Thyroid gland (tissue), 4 donors: ENCODE measurements at regions not wholly inside any gene's neighbourhood (a gene's known extent, or its start where the extent isn't known, plus 50 kb on each side); places are given as distances from the start of the nearest gene placed in this dataset.

Experiments used
- POLR2A ChIP-seq, 2 donors: fragments of 450-650 bp; IDR thresholded peaks; one replicate each; pipeline ENCODE4 v1.6.1; 2017; ENCODE audit warnings: antibody characterized with exemption in 2 of 2, mild to moderate bottlenecking in 2 of 2, moderate library complexity in 1 of 2
- TF ChIP-seq, protein P1 (sequence below), 6 experiments: fragments of 200-600 bp in 3 of 6; fragments of 450-650 bp in 3 of 6; sonication (generic) in 3 of 6; IDR thresholded peaks; one replicate each; pipeline ENCODE4 v1.5.1; 2016 to 2019; ENCODE audit warnings: antibody characterized with exemption in 6 of 6, mild to moderate bottlenecking in 2 of 6, inconsistent platforms in 1 of 6, moderate library complexity in 1 of 6

DNA sequence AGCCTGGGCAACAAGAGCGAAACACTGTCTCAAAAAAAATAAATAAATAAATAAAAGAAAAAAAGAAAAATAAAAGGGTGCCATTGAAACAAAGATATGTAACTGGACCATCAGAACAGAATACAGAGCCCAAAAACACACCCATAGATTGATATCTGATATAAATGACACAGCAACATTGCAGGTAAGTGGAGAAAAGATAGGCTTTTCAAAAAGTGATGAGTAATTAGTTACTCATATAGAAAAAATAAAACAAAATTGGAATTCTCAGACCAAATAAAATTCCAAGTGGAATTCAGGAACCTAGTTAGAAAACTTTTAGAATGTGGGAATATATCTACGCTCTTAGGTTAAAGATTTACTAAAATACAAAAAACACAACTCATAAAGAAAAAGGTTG lies 60.6 kb upstream of the CHD6 start:
- TF ChIP-seq, protein P1, sequence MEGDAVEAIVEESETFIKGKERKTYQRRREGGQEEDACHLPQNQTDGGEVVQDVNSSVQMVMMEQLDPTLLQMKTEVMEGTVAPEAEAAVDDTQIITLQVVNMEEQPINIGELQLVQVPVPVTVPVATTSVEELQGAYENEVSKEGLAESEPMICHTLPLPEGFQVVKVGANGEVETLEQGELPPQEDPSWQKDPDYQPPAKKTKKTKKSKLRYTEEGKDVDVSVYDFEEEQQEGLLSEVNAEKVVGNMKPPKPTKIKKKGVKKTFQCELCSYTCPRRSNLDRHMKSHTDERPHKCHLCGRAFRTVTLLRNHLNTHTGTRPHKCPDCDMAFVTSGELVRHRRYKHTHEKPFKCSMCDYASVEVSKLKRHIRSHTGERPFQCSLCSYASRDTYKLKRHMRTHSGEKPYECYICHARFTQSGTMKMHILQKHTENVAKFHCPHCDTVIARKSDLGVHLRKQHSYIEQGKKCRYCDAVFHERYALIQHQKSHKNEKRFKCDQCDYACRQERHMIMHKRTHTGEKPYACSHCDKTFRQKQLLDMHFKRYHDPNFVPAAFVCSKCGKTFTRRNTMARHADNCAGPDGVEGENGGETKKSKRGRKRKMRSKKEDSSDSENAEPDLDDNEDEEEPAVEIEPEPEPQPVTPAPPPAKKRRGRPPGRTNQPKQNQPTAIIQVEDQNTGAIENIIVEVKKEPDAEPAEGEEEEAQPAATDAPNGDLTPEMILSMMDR (IDR thresholded peaks at IDR 0.05): no peak
- TF ChIP-seq POLR2A (IDR thresholded peaks at IDR 0.05): no peak
